OCI-LY1 (cell line): ENCODE measurements at regions not wholly inside any gene's neighbourhood (a gene's known extent, or its start where the extent isn't known, plus 50 kb on each side); places are given as distances from the start of the nearest gene placed in this dataset.

Experiments used
- H2AFZ ChIP-seq: fragments of 200-600 bp; sonication (generic), shearing (Covaris generic); 2 replicates; pipeline ENCODE4 v1.6.0; 2014; ENCODE audit warnings: antibody characterized with exemption, mild to moderate bottlenecking, low read length
- H3F3A ChIP-seq: fragments of 200-600 bp; sonication (generic), shearing (Covaris generic); 2 replicates; pipeline ENCODE4 v1.6.0; 2014; ENCODE audit warnings: mild to moderate bottlenecking, antibody characterized with exemption, low read length, moderate library complexity; ENCODE audit not compliant: insufficient read depth
- H3K27ac ChIP-seq: fragments of 200-600 bp; sonication (generic); 2 replicates; pipeline ENCODE4 v1.5.1; 2014; ENCODE audit warnings: low read length, mixed run types, mild to moderate bottlenecking, low read depth; ENCODE audit not compliant: poor library complexity, severe bottlenecking
- H3K27me3 ChIP-seq: fragments of 200-600 bp; sonication (generic); 2 replicates; pipeline ENCODE4 v1.6.0; 2014; ENCODE audit warnings: antibody characterized with exemption, mild to moderate bottlenecking, low read length, moderate library complexity; ENCODE audit not compliant: insufficient read depth
- H3K36me3 ChIP-seq: fragments of 200-600 bp; sonication (generic); 2 replicates; pipeline ENCODE4 v1.6.1; 2014; ENCODE audit warnings: mild to moderate bottlenecking, antibody characterized with exemption, low read length, moderate library complexity, mixed read lengths; ENCODE audit not compliant: insufficient read depth
- H3K4me1 ChIP-seq: fragments of 200-600 bp; sonication (generic); 2 replicates; pipeline ENCODE4 v1.5.1; 2014; ENCODE audit warnings: mild to moderate bottlenecking, low read length, moderate library complexity; ENCODE audit not compliant: insufficient read depth, severe bottlenecking
- H3K4me2 ChIP-seq: fragments of 200-600 bp; sonication (generic), shearing (Covaris generic); 2 replicates; pipeline ENCODE4 v1.6.1; 2014; ENCODE audit warnings: low read length
- H3K4me3 ChIP-seq: fragments of 200-600 bp; sonication (generic); 2 replicates; pipeline ENCODE4 v1.5.1; 2014; ENCODE audit warnings: low read length, low read depth, mild to moderate bottlenecking, mixed read lengths; ENCODE audit not compliant: poor library complexity, severe bottlenecking
- H3K79me2 ChIP-seq: fragments of 200-600 bp; shearing (Covaris generic); 2 replicates; pipeline ENCODE4 v1.6.1; 2016; ENCODE audit warnings: mixed run types, low read length, mixed read lengths; ENCODE audit not compliant: insufficient read depth
- H3K9ac ChIP-seq: fragments of 200-600 bp; sonication (generic), shearing (Covaris generic); 2 replicates; pipeline ENCODE4 v1.6.1; 2014; ENCODE audit warnings: mild to moderate bottlenecking, low read length, mixed read lengths
- H3K9me2 ChIP-seq: fragments of 200-600 bp; sonication (generic), shearing (Covaris generic); 2 replicates; pipeline ENCODE4 v1.6.1; 2014; ENCODE audit warnings: low read depth, mild to moderate bottlenecking, low read length, mixed read lengths
- H3K9me3 ChIP-seq: fragments of 200-600 bp; shearing (Covaris generic); 2 replicates; pipeline ENCODE4 v1.6.1; 2014; ENCODE audit warnings: low read length, mixed read lengths
- H4K20me1 ChIP-seq: fragments of 200-600 bp; sonication (generic), shearing (Covaris generic); 2 replicates; pipeline ENCODE4 v1.6.0; 2016; ENCODE audit warnings: mild to moderate bottlenecking, low read length; ENCODE audit not compliant: insufficient read depth
- CTCF ChIP-seq: fragments of 200-600 bp; sonication (generic), shearing (Covaris generic); IDR thresholded peaks from 2 replicates; pipeline ENCODE4 v1.5.1; 2017; ENCODE audit warnings: mild to moderate bottlenecking, antibody characterized with exemption, low read length, moderate library complexity, mixed read lengths
- EZH2 ChIP-seq: fragments of 200-600 bp; sonication (generic), shearing (Covaris generic); IDR thresholded peaks from 2 replicates; pipeline ENCODE4 v1.8.0; 2017; ENCODE audit warnings: borderline replicate concordance, mixed run types, mild to moderate bottlenecking, antibody characterized with exemption, low read length, moderate library complexity, mixed read lengths

GRCh38 chr6:101257163-101257562 is 136.3 kb upstream of the GRIK2 start:
- H3F3A ChIP-seq: no peaks in the 10 kb centered on the region
- H3K9ac ChIP-seq: no peak overlapping the region
- H3K36me3 ChIP-seq: no peaks in the 10 kb centered on the region
- no peak overlapping the region for H2AFZ ChIP-seq
- H4K20me1 ChIP-seq: no peaks in the 10 kb centered on the region
- H3K9me2 ChIP-seq: no peaks in the 10 kb centered on the region
- no peaks in the 10 kb centered on the region for H3K9me3 ChIP-seq
- no peaks in the 10 kb centered on the region for H3K4me1 ChIP-seq
- TF ChIP-seq CTCF (no peak), EZH2 (no peak)
- H3K79me2 ChIP-seq: no peaks in the 10 kb centered on the region
- H3K4me3 ChIP-seq: no peak overlapping the region
- H3K27me3 ChIP-seq: no peaks in the 10 kb centered on the region
- H3K4me2 ChIP-seq: no peak overlapping the region
- H3K27ac ChIP-seq: no peak overlapping the region

- Histone ChIP-seq H2AFZ (no peak overlapping the region), H3K27me3 (no peaks in the 10 kb centered on the region), H3F3A (no peaks in the 10 kb centered on the region), H3K36me3 (no peaks in the 10 kb centered on the region), H4K20me1 (no peaks in the 10 kb centered on the region), H3K4me1 (no peaks in the 10 kb centered on the region), H3K4me2 (no peak overlapping the region), H3K9ac (no peak overlapping the region), H3K27ac (no peak overlapping the region), H3K9me3 (no peaks in the 10 kb centered on the region), H3K4me3 (no peak overlapping the region), H3K79me2 (no peaks in the 10 kb centered on the region), H3K9me2 (no peaks in the 10 kb centered on the region)
- TF ChIP-seq EZH2 (no peak), CTCF (no peak)
Observed at GRCh38 chr6:101259505-101259904, 134.0 kb upstream of the GRIK2 start.

- Histone ChIP-seq H3K36me3 (no peaks in the 10 kb centered on the region), H3K9me3 (no peaks in the 10 kb centered on the region), H3K79me2 (no peaks in the 10 kb centered on the region), H3K9me2 (no peaks in the 10 kb centered on the region), H3K27me3 (no peaks in the 10 kb centered on the region), H2AFZ (no peak overlapping the region), H3F3A (no peaks in the 10 kb centered on the region), H4K20me1 (no peaks in the 10 kb centered on the region), H3K4me2 (no peak overlapping the region), H3K27ac (no peak overlapping the region), H3K4me1 (peaks cover 4% of the 10 kb centered on the region), H3K4me3 (no peak overlapping the region), H3K9ac (no peak overlapping the region)
- TF ChIP-seq EZH2 (no peak), CTCF (no peak)
Observed at GRCh38 chr6:101263596-101263995, 129.9 kb upstream of the GRIK2 start.
